Left lung (tissue), 4 donors: ENCODE measurements at regions not wholly inside any gene's neighbourhood (a gene's known extent, or its start where the extent isn't known, plus 50 kb on each side); places are given as distances from the start of the nearest gene placed in this dataset.

Experiments used
- ATAC-seq: fragments of 200-7000 bp; cut with Tn5 transposase; one replicate; pipeline ENCODE4 v1.9.1; 2020; ENCODE audit warnings: moderate library complexity
- DNase-seq, 4 donors: peaks; one replicate each; pipeline ENCODE4 v3.0.0-alpha.2; 2013 to 2020
- H3K27ac ChIP-seq, 2 donors: fragments of 200-600 bp; sonication (generic) in 1 of 2; one replicate each; pipeline versions ENCODE4 v1.5.0 to v1.8.0; 2020 to 2021
- H3K27me3 ChIP-seq, 2 donors: fragments of 200-600 bp; sonication (generic) in 1 of 2; one replicate each; pipeline versions ENCODE4 v1.5.0 to v1.8.0; 2020 to 2021
- H3K36me3 ChIP-seq, 2 donors: fragments of 200-600 bp; sonication (generic) in 1 of 2; one replicate each; pipeline versions ENCODE4 v1.5.0 to v1.8.0; 2020 to 2021
- H3K4me1 ChIP-seq, 2 donors: fragments of 200-600 bp; one replicate each; pipeline ENCODE4 v1.8.0; 2021
- H3K4me3 ChIP-seq, 2 donors: fragments of 200-600 bp; sonication (generic) in 1 of 2; one replicate each; pipeline versions ENCODE4 v1.5.0 to v1.8.0; 2020 to 2021; ENCODE audit warnings: mild to moderate bottlenecking in 1 of 2
- H3K9me3 ChIP-seq, 2 donors: fragments of 200-600 bp; sonication (generic) in 1 of 2; one replicate each; pipeline versions ENCODE4 v1.5.0 to v1.8.0; 2020 to 2021
- intact Hi-C, 2 donors: fragments of 100-400 bp; cut with DNase I; formaldehyde crosslinking; loops; one replicate each; pipeline versions ENCODE4 v1.11.2 to v1.14.2; 2022
- TF ChIP-seq, protein P1 (sequence below), 2 donors: fragments of 200-600 bp; sonication (generic) in 1 of 2; IDR thresholded peaks; one replicate each; pipeline versions ENCODE4 v1.5.0 to v1.8.0; 2021; ENCODE audit warnings: antibody characterized with exemption in 2 of 2
- donor health status: DM: no; HTN: yes; CAD: no.
- donor health status: DM: no; HTN: no; CAD: no.

DNA sequence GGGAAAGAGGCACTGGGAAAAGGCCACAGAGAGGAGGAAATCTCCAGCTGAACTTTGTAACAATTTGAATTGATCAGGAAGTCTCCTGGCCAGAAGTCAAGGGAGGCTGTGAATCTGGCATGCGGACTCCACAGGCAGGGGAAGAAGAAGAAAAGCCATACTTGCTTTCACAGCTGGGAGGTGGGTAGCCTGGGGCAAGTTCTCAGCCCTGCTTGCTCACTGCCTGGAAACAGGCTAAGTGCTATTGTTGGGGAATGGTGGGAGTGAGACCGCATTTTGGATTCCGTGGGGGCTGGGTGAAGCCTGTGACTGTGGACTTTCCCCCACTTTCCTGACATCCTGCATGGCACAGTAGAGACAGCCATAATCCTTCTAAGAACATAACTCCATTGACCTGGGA lies 168.8 kb upstream of the CD96 start:
- H3K4me1 ChIP-seq: no peaks in the 10 kb centered on the region
- intact Hi-C loops: no loop called here

DNA sequence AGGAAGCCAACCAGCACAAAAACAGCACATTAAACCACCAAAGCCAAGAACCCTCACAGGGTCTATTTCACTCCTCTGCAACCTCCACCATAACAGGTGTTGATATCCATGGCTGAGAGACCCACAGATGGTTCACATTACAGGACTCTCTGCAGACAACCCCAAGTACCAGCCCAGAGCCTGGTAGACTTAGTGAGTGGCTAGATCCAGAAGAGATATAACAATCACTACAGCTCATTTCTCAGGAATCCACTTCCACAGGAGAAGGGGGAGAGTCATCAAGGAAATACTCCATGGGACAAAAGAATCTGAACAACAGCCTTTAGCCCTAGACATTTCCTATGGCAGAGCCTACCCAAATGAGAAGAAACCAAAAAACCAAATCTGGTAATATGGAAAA lies 168.1 kb upstream of the CD96 start:
- H3K9me3 ChIP-seq: peaks cover 0 to 53% of the 10 kb centered on the region in 2 donors
- no peaks in the 10 kb centered on the region for H3K27me3 ChIP-seq
- H3K36me3 ChIP-seq: no peaks in the 10 kb centered on the region
- H3K27ac ChIP-seq: no peak overlapping the region
- H3K4me3 ChIP-seq: no peak overlapping the region
- TF ChIP-seq, protein P1, sequence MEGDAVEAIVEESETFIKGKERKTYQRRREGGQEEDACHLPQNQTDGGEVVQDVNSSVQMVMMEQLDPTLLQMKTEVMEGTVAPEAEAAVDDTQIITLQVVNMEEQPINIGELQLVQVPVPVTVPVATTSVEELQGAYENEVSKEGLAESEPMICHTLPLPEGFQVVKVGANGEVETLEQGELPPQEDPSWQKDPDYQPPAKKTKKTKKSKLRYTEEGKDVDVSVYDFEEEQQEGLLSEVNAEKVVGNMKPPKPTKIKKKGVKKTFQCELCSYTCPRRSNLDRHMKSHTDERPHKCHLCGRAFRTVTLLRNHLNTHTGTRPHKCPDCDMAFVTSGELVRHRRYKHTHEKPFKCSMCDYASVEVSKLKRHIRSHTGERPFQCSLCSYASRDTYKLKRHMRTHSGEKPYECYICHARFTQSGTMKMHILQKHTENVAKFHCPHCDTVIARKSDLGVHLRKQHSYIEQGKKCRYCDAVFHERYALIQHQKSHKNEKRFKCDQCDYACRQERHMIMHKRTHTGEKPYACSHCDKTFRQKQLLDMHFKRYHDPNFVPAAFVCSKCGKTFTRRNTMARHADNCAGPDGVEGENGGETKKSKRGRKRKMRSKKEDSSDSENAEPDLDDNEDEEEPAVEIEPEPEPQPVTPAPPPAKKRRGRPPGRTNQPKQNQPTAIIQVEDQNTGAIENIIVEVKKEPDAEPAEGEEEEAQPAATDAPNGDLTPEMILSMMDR (IDR thresholded peaks at IDR 0.05): no peak
- intact Hi-C loops: no loop called here
- H3K4me1 ChIP-seq: no peaks in the 10 kb centered on the region
- ATAC-seq: no peak
- DNase-seq: no peak

More for the DNA sequence above, 168.8 kb upstream of the CD96 start:
- H3K27me3 ChIP-seq: no peaks in the 10 kb centered on the region
- ATAC-seq (no peak), DNase-seq (no peak)
- H3K4me3 ChIP-seq: no peak overlapping the region
- H3K27ac ChIP-seq: no peak overlapping the region
- H3K9me3 ChIP-seq: peaks cover 0 to 53% of the 10 kb centered on the region in 2 donors
- no peaks in the 10 kb centered on the region for H3K36me3 ChIP-seq
- TF ChIP-seq, protein P1 (IDR thresholded peaks at IDR 0.05): no peak

DNA sequence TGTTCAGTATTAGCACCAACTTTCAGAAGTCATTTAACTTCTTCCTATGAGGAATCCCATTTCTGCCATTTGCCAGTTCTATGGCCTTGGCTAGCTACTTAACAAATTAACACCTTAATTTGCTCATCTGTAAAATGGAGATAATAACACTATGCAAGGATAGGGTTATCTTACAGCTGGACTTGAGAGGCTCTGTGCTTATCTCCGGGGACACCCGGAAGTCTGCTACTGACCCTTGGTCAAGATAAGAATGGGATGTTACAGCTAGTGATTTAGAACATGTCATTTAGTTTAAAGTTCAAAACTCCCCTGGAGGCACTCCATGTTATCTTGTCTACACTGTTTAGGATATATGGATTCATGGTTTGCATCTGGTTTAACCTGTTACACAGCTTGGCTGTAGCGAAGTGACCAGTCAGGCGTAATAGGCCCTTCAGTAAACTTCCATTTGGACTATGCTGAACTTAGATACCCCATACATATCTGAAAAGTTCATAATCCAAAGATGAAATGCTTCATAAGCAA lies 156.0 kb upstream of the CD96 start:
- H3K9me3 ChIP-seq: peaks cover 0 to 10% of the 10 kb centered on the region in 2 donors
- no peak overlapping the region for H3K4me3 ChIP-seq
- TF ChIP-seq, protein P1 (IDR thresholded peaks at IDR 0.05): no peak
- H3K36me3 ChIP-seq: no peaks in the 10 kb centered on the region
- DNase-seq (no peak), ATAC-seq (no peak)
- no peaks in the 10 kb centered on the region for H3K27me3 ChIP-seq
- H3K4me1 ChIP-seq: no peaks in the 10 kb centered on the region
- intact Hi-C loops: no loop called here
- no peak overlapping the region for H3K27ac ChIP-seq

DNA sequence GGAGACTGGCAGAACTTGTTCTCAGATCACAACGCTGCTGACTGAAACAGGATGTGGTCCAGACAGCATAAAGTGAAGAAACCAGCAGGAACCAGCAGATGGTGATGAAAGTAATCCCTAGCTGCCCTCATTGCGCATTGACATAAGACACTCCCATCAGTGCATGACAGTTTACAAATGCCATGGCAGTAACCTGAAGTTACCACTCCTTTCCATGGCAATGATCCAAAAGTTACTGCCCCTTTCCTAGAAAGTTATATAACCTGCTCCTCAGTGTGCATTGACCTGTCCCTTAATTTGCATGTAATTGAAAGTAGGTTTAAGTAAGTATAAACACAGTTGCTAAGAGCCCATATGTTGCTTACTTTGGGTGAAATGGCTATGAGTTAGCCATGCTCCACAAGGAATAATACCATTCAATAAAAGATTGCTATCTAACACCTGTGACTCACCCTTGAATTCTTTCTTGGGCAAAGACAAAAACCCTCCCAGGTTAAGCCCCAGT lies 149.1 kb upstream of the CD96 start:
- no peak for ATAC-seq
- Histone ChIP-seq H3K27me3 (no peaks in the 10 kb centered on the region), H3K36me3 (no peaks in the 10 kb centered on the region), H3K4me1 (no peaks in the 10 kb centered on the region), H3K9me3 (peaks cover 0 to 8% of the 10 kb centered on the region in 2 donors), H3K4me3 (no peak overlapping the region), H3K27ac (no peak overlapping the region)
- DNase-seq: no peak
- TF ChIP-seq, protein P1 (IDR thresholded peaks at IDR 0.05): no peak
- intact Hi-C loops: no loop called here

DNA sequence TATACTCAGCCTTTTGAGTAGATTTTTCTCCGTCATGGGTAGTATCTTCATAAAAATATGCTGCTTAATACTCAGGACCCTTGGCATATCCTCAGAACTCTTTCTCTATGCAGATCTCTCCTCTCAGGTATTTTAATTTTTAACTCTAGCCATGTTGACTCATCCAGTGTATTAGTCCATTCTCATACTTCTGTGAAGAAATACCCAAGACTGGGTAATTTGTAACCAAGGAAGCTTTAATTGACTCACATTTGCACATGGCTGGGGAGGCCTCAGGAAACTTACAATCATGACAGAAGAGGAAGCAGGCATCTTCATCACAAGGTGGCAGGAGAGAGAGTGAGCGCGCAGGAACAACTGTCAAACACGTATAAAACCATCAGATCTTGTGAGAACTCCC lies 129.3 kb upstream of the CD96 start:
- H3K4me1 ChIP-seq: no peaks in the 10 kb centered on the region
- TF ChIP-seq, protein P1 (IDR thresholded peaks at IDR 0.05): no peak
- peaks cover 0 to 1% of the 10 kb centered on the region in 2 donors for H3K9me3 ChIP-seq
- intact Hi-C loops: no loop called here
- H3K4me3 ChIP-seq: no peak overlapping the region
- H3K27me3 ChIP-seq: no peaks in the 10 kb centered on the region
- no peak overlapping the region for H3K27ac ChIP-seq
- DNase-seq (no peak), ATAC-seq (no peak)
- no peaks in the 10 kb centered on the region for H3K36me3 ChIP-seq
